C4-2B (cell line): ENCODE measurements at regions not wholly inside any gene's neighbourhood (a gene's known extent, or its start where the extent isn't known, plus 50 kb on each side); places are given as distances from the start of the nearest gene placed in this dataset.

Experiments used
- CTCF ChIP-seq: fragments of 450-650 bp; conservative IDR thresholded peaks from 2 replicates; pipeline ENCODE4 v1.5.1; 2017; ENCODE audit warnings: mild to moderate bottlenecking
- ZFX ChIP-seq: fragments of 450-650 bp; IDR thresholded peaks from 2 replicates; pipeline ENCODE4 v1.6.1; 2017

GRCh38 chr15:27701014-27701413, 398.1 kb downstream of the OCA2 start:
- TF ChIP-seq ZFX, result no peak
- TF ChIP-seq CTCF, result no peak
